Loucy (cell line): ENCODE measurements at regions not wholly inside any gene's neighbourhood (a gene's known extent, or its start where the extent isn't known, plus 50 kb on each side); places are given as distances from the start of the nearest gene placed in this dataset.
A peak's percentile ranks its signal among the peaks of the same experiment; 100 is the strongest.

Experiments
- H2AFZ ChIP-seq: fragments of 200-600 bp; sonication (generic); 2 replicates; pipeline ENCODE4 v1.6.0; 2016; ENCODE audit warnings: antibody characterized with exemption, mild to moderate bottlenecking, low read length, moderate library complexity
- H3F3A ChIP-seq: fragments of 200-600 bp; 2 replicates; pipeline ENCODE4 v1.6.0; 2016; ENCODE audit warnings: antibody characterized with exemption, low read depth, mild to moderate bottlenecking
- H3K27me3 ChIP-seq: fragments of 200-600 bp; sonication (generic); 2 replicates; pipeline ENCODE4 v1.6.1; 2014; ENCODE audit warnings: low read length, mild to moderate bottlenecking; ENCODE audit not compliant: insufficient read depth, poor library complexity, severe bottlenecking
- H3K36me3 ChIP-seq: fragments of 200-600 bp; sonication (generic); 2 replicates; pipeline ENCODE4 v1.6.1; 2016; ENCODE audit warnings: low read length; ENCODE audit not compliant: insufficient read depth
- H3K4me1 ChIP-seq: fragments of 200-600 bp; sonication (generic); 2 replicates; pipeline ENCODE4 v1.5.1; 2014; ENCODE audit warnings: low read length, mild to moderate bottlenecking; ENCODE audit not compliant: insufficient read depth, poor library complexity, severe bottlenecking
- H3K4me2 ChIP-seq: fragments of 200-600 bp; sonication (generic); 2 replicates; pipeline ENCODE4 v1.6.0; 2014; ENCODE audit warnings: antibody characterized with exemption, low read length, low read depth, mild to moderate bottlenecking; ENCODE audit not compliant: poor library complexity, severe bottlenecking
- H3K4me3 ChIP-seq: fragments of 200-600 bp; sonication (generic); 2 replicates; pipeline ENCODE4 v1.5.1; 2014; ENCODE audit warnings: low read length, mild to moderate bottlenecking, mixed read lengths; ENCODE audit not compliant: poor library complexity, severe bottlenecking
- H3K79me2 ChIP-seq: fragments of 200-600 bp; sonication (generic); 2 replicates; pipeline ENCODE4 v1.6.1; 2014; ENCODE audit warnings: low read length; ENCODE audit not compliant: insufficient read depth
- H3K9ac ChIP-seq: fragments of 200-600 bp; sonication (generic); 2 replicates; pipeline ENCODE4 v1.6.0; 2014; ENCODE audit warnings: mild to moderate bottlenecking, low read depth, low read length, moderate library complexity; ENCODE audit not compliant: poor library complexity, severe bottlenecking
- H3K9me2 ChIP-seq: fragments of 200-600 bp; sonication (generic); replicated peaks from 2 replicates; pipeline ENCODE4 v1.6.1; 2016; ENCODE audit warnings: low read depth, low read length, mixed read lengths
- H3K9me3 ChIP-seq: fragments of 200-600 bp; sonication (generic); 2 replicates; pipeline ENCODE4 v1.6.1; 2014; ENCODE audit warnings: mild to moderate bottlenecking, antibody characterized with exemption, low read length, low read depth; ENCODE audit not compliant: insufficient read depth
- H4K20me1 ChIP-seq: fragments of 200-600 bp; sonication (generic); 2 replicates; pipeline ENCODE4 v1.6.0; 2014; ENCODE audit warnings: antibody characterized with exemption, low read length, mild to moderate bottlenecking; ENCODE audit not compliant: insufficient read depth, poor library complexity, severe bottlenecking
- EZH2phosphoT487 ChIP-seq: fragments of 200-600 bp; IDR thresholded peaks from 2 replicates; pipeline ENCODE4 v1.6.1; 2018; ENCODE audit warnings: antibody characterized with exemption, mild to moderate bottlenecking, moderate library complexity, borderline replicate concordance
- TF ChIP-seq, protein P1 (sequence below): fragments of 200-600 bp; sonication (generic); conservative IDR thresholded peaks from 2 replicates; pipeline ENCODE4 v1.5.1; 2014; ENCODE audit warnings: mild to moderate bottlenecking, antibody characterized with exemption, low read length

DNA sequence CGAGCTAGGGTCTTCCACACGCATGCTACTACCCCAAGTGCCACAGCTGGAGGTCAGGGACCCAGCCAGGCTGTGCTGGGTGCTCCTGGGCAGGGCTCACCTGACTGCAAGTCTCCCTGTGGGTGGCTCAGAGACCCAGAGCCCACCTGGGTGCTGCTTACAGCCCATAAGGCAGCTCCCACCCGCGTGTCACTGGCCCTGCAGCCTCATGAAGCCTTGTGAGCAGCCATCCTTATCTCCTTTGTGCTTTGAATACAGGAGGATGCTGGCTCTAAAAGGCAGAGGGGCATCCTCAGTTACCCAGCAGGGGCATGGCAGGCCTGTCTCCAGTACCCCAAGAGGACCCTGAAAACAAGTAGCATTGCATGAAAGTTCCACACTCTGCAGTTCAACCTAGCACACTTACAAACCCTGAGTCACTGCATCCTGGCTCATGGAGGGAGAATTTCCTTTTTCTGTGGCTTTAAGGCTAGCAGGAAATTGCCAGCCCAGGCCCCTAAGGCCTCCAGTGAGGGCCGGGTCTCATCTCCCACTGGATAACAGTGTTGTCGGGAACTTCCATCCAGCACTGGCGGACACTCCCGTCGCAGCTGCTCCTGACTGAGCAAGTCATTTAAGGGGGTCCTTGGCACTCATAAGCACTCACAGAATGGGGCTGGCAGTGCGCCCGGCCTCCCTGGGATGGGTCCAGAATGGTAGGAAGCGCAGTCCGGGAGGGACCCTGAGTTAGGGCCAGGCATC, 137.1 kb downstream of the RPIA start:
- Histone ChIP-seq H3K36me3 (no peaks in the 10 kb centered on the region), H3K4me2 (no peak overlapping the region), H3K27me3 (no peaks in the 10 kb centered on the region), H3K9me3 (no peaks in the 10 kb centered on the region), H3K4me3 (no peak overlapping the region), H3K9ac (no peak overlapping the region), H3K79me2 (no peaks in the 10 kb centered on the region), H3K9me2 (no peaks in the 10 kb centered on the region), H3F3A (no peaks in the 10 kb centered on the region), H3K4me1 (no peaks in the 10 kb centered on the region), H2AFZ (peak overlapping the region; percentile 35; the same call in 1 of the 2 replicates), H4K20me1 (no peaks in the 10 kb centered on the region)
- TF ChIP-seq, protein P1, sequence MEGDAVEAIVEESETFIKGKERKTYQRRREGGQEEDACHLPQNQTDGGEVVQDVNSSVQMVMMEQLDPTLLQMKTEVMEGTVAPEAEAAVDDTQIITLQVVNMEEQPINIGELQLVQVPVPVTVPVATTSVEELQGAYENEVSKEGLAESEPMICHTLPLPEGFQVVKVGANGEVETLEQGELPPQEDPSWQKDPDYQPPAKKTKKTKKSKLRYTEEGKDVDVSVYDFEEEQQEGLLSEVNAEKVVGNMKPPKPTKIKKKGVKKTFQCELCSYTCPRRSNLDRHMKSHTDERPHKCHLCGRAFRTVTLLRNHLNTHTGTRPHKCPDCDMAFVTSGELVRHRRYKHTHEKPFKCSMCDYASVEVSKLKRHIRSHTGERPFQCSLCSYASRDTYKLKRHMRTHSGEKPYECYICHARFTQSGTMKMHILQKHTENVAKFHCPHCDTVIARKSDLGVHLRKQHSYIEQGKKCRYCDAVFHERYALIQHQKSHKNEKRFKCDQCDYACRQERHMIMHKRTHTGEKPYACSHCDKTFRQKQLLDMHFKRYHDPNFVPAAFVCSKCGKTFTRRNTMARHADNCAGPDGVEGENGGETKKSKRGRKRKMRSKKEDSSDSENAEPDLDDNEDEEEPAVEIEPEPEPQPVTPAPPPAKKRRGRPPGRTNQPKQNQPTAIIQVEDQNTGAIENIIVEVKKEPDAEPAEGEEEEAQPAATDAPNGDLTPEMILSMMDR, result no peak
- no peak for TF ChIP-seq EZH2phosphoT487

DNA sequence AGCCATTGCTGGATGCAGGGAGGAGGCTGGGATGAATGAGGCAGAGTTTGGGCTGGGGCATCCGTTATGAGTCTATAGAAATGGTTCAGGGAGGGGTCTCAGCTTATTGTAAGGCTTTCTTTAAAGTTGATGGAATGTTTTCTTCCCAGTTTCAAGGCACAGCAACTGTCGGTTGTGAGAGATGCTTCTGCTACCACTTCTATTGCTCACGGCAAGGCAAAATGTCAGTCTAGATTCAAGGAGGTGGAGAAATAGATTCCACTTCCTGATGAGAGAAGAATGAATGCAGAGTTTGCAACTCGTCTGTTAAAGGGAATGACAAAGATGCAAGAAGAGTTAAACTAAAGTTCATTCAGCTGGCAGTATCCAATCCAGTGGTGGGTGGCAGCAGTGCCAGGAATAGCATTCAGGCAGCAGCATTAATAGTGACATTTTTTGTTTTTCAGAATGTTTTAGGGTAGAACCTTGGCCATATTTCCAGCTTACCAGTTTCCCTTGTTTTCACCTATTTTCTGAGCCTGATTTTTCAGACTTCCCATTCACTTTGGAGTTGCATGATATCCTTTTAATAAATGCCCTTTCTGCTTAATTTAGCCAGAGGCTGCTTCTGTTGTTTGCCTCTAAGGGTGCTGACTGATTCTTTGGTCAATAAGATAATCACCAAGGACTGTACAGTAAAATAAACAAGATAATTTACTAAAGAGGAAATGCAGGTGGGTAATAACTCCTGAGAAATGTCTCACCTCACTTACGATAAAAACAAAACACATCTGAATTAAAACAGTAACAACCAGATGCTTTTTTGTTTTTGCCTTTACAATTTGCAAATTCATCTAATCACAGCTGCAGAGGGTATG, 138.4 kb downstream of the RPIA start:
- Histone ChIP-seq H3K9me3 (no peaks in the 10 kb centered on the region), H2AFZ (0 out of 2 replicates have a peak overlapping the region, but pooled peaks have one; percentile 41), H3F3A (no peaks in the 10 kb centered on the region), H3K27me3 (no peaks in the 10 kb centered on the region), H3K36me3 (no peaks in the 10 kb centered on the region), H4K20me1 (no peaks in the 10 kb centered on the region), H3K4me1 (no peaks in the 10 kb centered on the region), H3K79me2 (no peaks in the 10 kb centered on the region), H3K4me2 (no peak overlapping the region), H3K4me3 (no peak overlapping the region), H3K9me2 (no peaks in the 10 kb centered on the region), H3K9ac (no peak overlapping the region)
- TF ChIP-seq, protein P1, result no peak
- TF ChIP-seq EZH2phosphoT487, result no peak

DNA sequence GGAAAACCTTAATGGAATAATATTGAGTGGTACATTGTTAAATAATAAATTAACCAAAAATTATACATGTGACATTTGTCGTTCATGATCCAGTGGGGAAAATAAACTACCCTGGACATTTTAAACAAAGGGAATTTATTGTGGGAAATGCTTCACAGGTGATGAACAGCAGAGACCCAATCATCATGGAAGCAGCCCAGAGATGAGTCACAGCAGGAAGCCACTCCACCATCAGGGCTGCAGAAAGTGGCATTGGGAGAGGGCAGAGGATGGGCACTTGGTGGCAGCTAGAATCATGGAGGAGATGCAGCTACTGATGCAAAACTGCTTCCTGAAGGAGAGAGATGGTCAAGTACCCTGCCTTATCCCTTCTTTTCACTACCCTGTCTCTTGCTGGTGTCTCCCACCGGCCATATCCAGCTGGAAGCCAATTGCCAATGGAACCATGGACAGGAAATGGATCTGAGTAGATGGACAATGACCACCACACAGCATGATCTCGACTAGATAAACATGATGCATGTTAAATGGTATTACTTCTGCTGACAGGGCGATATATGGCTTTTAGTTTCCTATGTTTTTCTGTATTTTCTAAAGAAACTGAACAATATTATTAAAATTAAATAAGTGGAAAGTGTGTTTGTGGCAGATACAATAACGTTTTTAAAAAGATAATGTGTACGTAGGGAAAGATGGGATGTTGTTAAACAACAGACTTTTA, 139.8 kb downstream of the RPIA start:
- Histone ChIP-seq H3K4me1 (no peaks in the 10 kb centered on the region), H3K36me3 (no peaks in the 10 kb centered on the region), H3K9ac (no peak overlapping the region), H3F3A (no peaks in the 10 kb centered on the region), H3K4me2 (no peak overlapping the region), H3K79me2 (no peaks in the 10 kb centered on the region), H3K9me2 (no peaks in the 10 kb centered on the region), H3K4me3 (no peak overlapping the region), H3K27me3 (no peaks in the 10 kb centered on the region), H2AFZ (0 out of 2 replicates have a peak overlapping the region, but pooled peaks have one; percentile 35), H4K20me1 (no peaks in the 10 kb centered on the region), H3K9me3 (no peaks in the 10 kb centered on the region)
- TF ChIP-seq EZH2phosphoT487, result no peak
- TF ChIP-seq, protein P1, result no peak
